Adrenal gland (tissue), 9 donors: ENCODE measurements at regions not wholly inside any gene's neighbourhood (a gene's known extent, or its start where the extent isn't known, plus 50 kb on each side); places are given as distances from the start of the nearest gene placed in this dataset.

Source experiments
- DNase-seq, 7 donors: peaks; one replicate each; pipeline ENCODE4 v3.0.0-alpha.2; 2019 to 2020
- H3K27ac ChIP-seq, 5 donors: fragments of 200-600 bp; sonication (generic) in 4 of 5; 1 replicate in 3 of 5; 2 replicates in 2 of 5; pipeline versions ENCODE4 v1.5.1 to v1.8.0; 2016 to 2020; ENCODE audit warnings: mild to moderate bottlenecking in 1 of 5
- H3K27me3 ChIP-seq: fragments of 200-600 bp; 2 replicates; pipeline ENCODE4 v1.8.0; 2021
- H3K36me3 ChIP-seq, 2 donors: fragments of 200-600 bp; replicated peaks in 1 of 2; 1 replicate in 1 of 2; 2 replicates in 1 of 2; pipeline versions ENCODE4 v1.5.1 to v1.8.0; 2018 to 2022
- H3K4me1 ChIP-seq, 2 donors: fragments of 200-600 bp; replicated peaks in 1 of 2; 1 replicate in 1 of 2; 2 replicates in 1 of 2; pipeline versions ENCODE4 v1.5.1 to v1.8.0; 2018 to 2021
- H3K4me3 ChIP-seq, 4 donors: fragments of 200-600 bp; sonication (generic) in 3 of 4; one replicate each; pipeline ENCODE4 v1.5.1; 2016 to 2018
- H3K9me3 ChIP-seq, 3 donors: fragments of 200-600 bp; sonication (generic) in 1 of 3; replicated peaks in 1 of 3; 1 replicate in 2 of 3; 2 replicates in 1 of 3; pipeline versions ENCODE4 v1.5.1 to v1.8.0; 2016 to 2021
- CTCF ChIP-seq, 6 experiments: fragments of 450-650 bp in 4 of 6; fragments of 200-600 bp in 2 of 6; sonication (generic) in 1 of 6; IDR thresholded peaks; 1 replicate in 5 of 6; 2 replicates in 1 of 6; pipeline versions ENCODE4 v1.5.1 to v1.8.0; 2016 to 2021; ENCODE audit warnings: antibody characterized with exemption in 6 of 6, mild to moderate bottlenecking in 2 of 6, moderate library complexity in 1 of 6
- POLR2A ChIP-seq, 2 donors: fragments of 450-650 bp; IDR thresholded peaks; one replicate each; pipeline ENCODE4 v1.6.1; 2017; ENCODE audit warnings: antibody characterized with exemption in 2 of 2, mild to moderate bottlenecking in 2 of 2, moderate library complexity in 1 of 2
- WGBS, 4 donors: extraction: QIAGEN DNeasy Blood & Tissue Kit in 2 of 4; methylation state at CpG; one replicate each; pipeline versions ENCODE4 v1.1.5 to v1.1.7; 2013 to 2017; 5-methylcytosine and 5-hydroxymethylcytosine counted together
- intact Hi-C, 2 donors: fragments of 100-400 bp; cut with DNase I; formaldehyde crosslinking; loops; one replicate each; pipeline versions ENCODE4 v1.14.1 to v1.15.0; 2022 to 2023
- donor health status: healthy with polysubstance abuse.
- donor health status: Bipolar disorder and iron deficiency.
- donor health status: DM: yes; HTN: yes; CAD: no.
- donor health status: DM: no; HTN: no; CAD: no.
- donor health status: DM: no; HTN: no; CAD: no.

DNA sequence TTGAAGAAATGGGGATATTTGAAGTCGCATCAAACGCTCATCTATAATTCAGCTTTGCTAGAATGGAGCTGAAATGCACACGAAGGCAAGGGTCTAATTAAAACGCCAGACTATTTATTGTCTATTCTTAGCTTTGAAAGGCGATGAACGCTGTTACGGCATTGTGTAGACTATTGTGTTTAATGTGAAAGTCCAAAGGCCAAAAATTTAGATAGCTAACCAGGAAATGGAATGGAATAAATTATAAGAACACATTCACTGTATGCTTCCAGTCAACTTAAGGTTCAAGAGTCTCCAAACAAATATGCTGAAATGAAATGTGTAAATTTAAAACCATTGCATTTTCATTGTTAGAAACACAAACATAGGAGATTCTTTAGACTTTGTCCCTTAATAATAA is 186.2 kb downstream of the CWF19L2 start:
- H3K27me3 ChIP-seq = no peaks in the 10 kb centered on the region
- intact Hi-C loops = no loop called here

GRCh38 chr11:107268977-107269376 is 188.6 kb downstream of the CWF19L2 start:
- no peak overlapping the region for H3K4me3 ChIP-seq
- TF ChIP-seq CTCF (IDR thresholded peaks at IDR 0.05) (no peak), POLR2A (IDR thresholded peaks at IDR 0.05) (no peak)
- no peaks in the 10 kb centered on the region for H3K9me3 ChIP-seq
- H3K4me1 ChIP-seq = peaks cover 0 to 5% of the 10 kb centered on the region in 2 donors
- H3K36me3 ChIP-seq = no peaks in the 10 kb centered on the region
- H3K27me3 ChIP-seq = no peaks in the 10 kb centered on the region
- no peak overlapping the region for H3K27ac ChIP-seq
- WGBS, 4 donors = 66 to 83% (median 77%) methylated on average over 3 of the region's 3 CpGs
- intact Hi-C loops = no loop called here
- no peak for DNase-seq

More for the DNA sequence above, 186.2 kb downstream of the CWF19L2 start:
- DNase-seq = no peak
- Histone ChIP-seq H3K9me3 (no peaks in the 10 kb centered on the region), H3K4me3 (no peak overlapping the region), H3K36me3 (no peaks in the 10 kb centered on the region), H3K27ac (no peak overlapping the region), H3K4me1 (peaks cover 0 to 5% of the 10 kb centered on the region in 2 donors)
- WGBS, 4 donors = 87 to 94% (median 89%) methylated on average over 7 of the region's 7 CpGs
- TF ChIP-seq CTCF (IDR thresholded peaks at IDR 0.05) (no peak), POLR2A (IDR thresholded peaks at IDR 0.05) (no peak)

DNA sequence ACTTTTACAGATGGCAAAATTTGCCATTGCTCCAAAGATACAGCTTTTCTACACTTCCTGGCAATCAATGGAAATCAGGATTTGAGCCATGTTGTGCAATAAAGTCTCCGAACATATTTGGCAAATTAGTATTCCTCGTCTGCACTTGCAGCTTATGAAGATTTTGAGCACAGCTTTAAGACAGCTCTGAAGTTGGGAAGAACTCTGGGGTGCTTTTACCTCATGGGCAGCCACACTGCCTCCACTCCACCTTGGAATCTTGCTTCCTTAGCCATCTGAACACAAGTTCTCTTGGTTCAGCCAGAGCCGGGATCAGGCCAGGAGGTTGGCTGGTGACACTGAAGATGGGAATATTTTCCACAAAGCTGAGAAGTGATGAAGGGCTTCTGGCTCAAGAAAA is 191.2 kb downstream of the CWF19L2 start:
- intact Hi-C loops = no loop called here
- no peaks in the 10 kb centered on the region for H3K9me3 ChIP-seq
- DNase-seq = no peak
- no peak overlapping the region for H3K4me3 ChIP-seq
- no peaks in the 10 kb centered on the region for H3K27me3 ChIP-seq
- TF ChIP-seq CTCF (IDR thresholded peaks at IDR 0.05) = no peak
- TF ChIP-seq POLR2A (IDR thresholded peaks at IDR 0.05) = no peak
- H3K27ac ChIP-seq = no peak overlapping the region
- H3K36me3 ChIP-seq = no peaks in the 10 kb centered on the region
- peaks cover 0 to 5% of the 10 kb centered on the region in 2 donors for H3K4me1 ChIP-seq
- WGBS, 4 donors = 83 to 94% (median 89%) methylated on average over 3 of the region's 3 CpGs

- Histone ChIP-seq H3K27me3 (no peaks in the 10 kb centered on the region), H3K36me3 (no peaks in the 10 kb centered on the region), H3K4me3 (no peak overlapping the region), H3K9me3 (no peaks in the 10 kb centered on the region), H3K27ac (no peak overlapping the region), H3K4me1 (peaks cover 0 to 5% of the 10 kb centered on the region in 2 donors)
- no peak for TF ChIP-seq POLR2A (IDR thresholded peaks at IDR 0.05)
- no peak for DNase-seq
- 85 to 100% (median 90%) methylated on average over 1 of the region's 1 CpG for WGBS, 4 donors
- intact Hi-C loops = no loop called here
These were observed 192.0 kb downstream of the CWF19L2 start for GRCh38 chr11:107265591-107266121.

GRCh38 chr11:107263844-107264563 is 193.6 kb downstream of the CWF19L2 start:
- H3K36me3 ChIP-seq = no peaks in the 10 kb centered on the region
- no peaks in the 10 kb centered on the region for H3K27me3 ChIP-seq
- TF ChIP-seq POLR2A (IDR thresholded peaks at IDR 0.05) = no peak
- no peak for TF ChIP-seq CTCF (IDR thresholded peaks at IDR 0.05)
- 36 to 77% (median 75%) methylated on average over 1 to 2 of the region's 2 CpGs for WGBS, 4 donors
- no peak overlapping the region for H3K27ac ChIP-seq
- H3K4me1 ChIP-seq = peaks cover 0 to 2% of the 10 kb centered on the region in 2 donors
- no peaks in the 10 kb centered on the region for H3K9me3 ChIP-seq
- DNase-seq = no peak
- no peak overlapping the region for H3K4me3 ChIP-seq
- intact Hi-C loops = no loop called here
